ENCODE measurements at regions not wholly inside any gene's neighbourhood (a gene's known extent, or its start where the extent isn't known, plus 50 kb on each side); places are given as distances from the start of the nearest gene placed in this dataset.

DNA sequence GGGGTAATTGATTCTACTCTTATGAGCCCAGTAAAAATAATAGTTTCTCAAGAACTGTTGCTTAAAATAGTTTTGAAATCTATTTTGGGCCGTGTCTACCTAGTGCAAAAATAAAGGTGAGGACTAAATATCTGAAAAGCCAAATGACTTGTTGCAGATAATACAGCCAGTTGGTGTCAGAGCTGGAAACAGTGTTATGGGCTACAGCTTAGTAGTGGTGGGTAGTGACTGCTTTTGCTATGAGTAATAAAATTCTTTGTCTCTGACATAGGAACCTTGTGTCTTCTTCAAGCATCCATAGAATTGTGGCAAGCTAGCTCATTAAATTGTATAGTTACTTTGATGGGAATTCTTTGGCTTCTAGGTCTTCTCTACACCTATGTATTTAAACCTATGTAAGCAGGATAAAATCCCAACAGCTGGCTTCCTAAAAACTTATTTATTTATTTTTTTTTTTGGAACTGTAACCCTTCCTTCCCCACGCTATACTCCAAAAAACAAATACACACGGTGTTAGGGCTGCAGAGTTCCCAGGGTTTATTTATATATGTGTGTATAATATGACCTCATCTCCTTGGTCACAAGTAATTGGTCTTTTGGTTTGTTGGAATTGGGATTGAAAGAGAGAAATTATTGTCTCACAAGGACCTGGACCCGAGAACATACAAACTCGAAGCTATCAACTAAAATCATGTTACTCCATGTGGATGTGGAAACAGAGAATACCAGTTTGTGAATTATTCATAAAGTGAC is 138.0 kb downstream of the NUDT12 start:
- Histone ChIP-seq H3K9ac (ENCODE audit: low read depth, low read length) (no peak overlapping the region), H3K27me3 (ENCODE audit: control insufficient read depth, insufficient read depth, low read length) (no peaks in the 10 kb centered on the region), H3K4me3 (ENCODE audit: low read depth, low read length) (no peak overlapping the region), H3K9me3 (ENCODE audit: control insufficient read depth, insufficient read depth, low read length) (no peaks in the 10 kb centered on the region), H3K36me3 (ENCODE audit: control insufficient read depth, insufficient read depth, low read length) (no peaks in the 10 kb centered on the region), H3K4me1 (ENCODE audit: control insufficient read depth, insufficient read depth, low read length) (no peaks in the 10 kb centered on the region)

DNA sequence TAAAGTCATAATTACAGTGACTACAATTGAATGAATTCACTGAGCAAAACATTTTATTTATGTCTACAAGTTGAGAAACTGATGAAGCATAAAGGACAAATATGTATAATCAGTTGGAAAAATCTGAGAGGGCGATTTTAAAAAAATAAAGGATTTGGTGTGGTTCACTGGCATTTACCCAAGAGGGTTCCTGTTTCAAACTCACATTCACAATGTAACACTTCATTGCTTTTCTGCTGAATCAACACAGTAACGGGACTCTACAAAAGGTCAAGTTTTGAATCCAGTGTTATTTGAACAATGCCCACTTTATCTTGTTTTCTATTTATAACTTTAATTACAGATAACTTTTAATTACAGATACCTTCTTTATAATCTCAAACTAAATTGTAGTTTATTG is 138.6 kb downstream of the NUDT12 start:
- no peaks in the 10 kb centered on the region for H3K27me3 ChIP-seq (ENCODE audit: control insufficient read depth, insufficient read depth, low read length)
- H3K36me3 ChIP-seq (ENCODE audit: control insufficient read depth, insufficient read depth, low read length): no peaks in the 10 kb centered on the region
- no peaks in the 10 kb centered on the region for H3K9me3 ChIP-seq (ENCODE audit: control insufficient read depth, insufficient read depth, low read length)
- no peak overlapping the region for H3K9ac ChIP-seq (ENCODE audit: low read depth, low read length)
- H3K4me3 ChIP-seq (ENCODE audit: low read depth, low read length): no peak overlapping the region
- no peaks in the 10 kb centered on the region for H3K4me1 ChIP-seq (ENCODE audit: control insufficient read depth, insufficient read depth, low read length)

DNA sequence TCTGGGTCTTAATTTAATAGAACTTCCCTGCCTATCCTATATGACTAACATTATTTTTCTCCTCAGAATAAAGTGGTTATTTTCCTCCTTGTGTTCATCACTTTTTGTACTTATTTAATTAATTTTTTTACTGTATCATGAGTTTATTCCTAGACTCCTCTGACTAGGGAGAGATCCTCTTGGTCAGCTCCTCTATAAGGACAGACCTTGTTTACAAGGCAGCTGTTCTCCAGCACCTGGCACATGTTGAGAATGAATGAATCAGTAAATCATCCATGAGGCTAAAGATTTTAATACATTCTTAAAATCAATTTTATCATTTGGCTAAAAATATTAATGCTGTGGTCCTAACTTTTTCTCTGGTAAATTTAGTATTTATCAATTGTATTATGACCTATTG is 139.8 kb downstream of the NUDT12 start:
- no peak overlapping the region for H3K4me3 ChIP-seq (ENCODE audit: low read depth, low read length)
- no peak overlapping the region for H3K9ac ChIP-seq (ENCODE audit: low read depth, low read length)
- H3K4me1 ChIP-seq (ENCODE audit: control insufficient read depth, insufficient read depth, low read length): no peaks in the 10 kb centered on the region
- H3K36me3 ChIP-seq (ENCODE audit: control insufficient read depth, insufficient read depth, low read length): no peaks in the 10 kb centered on the region
- no peaks in the 10 kb centered on the region for H3K9me3 ChIP-seq (ENCODE audit: control insufficient read depth, insufficient read depth, low read length)
- no peaks in the 10 kb centered on the region for H3K27me3 ChIP-seq (ENCODE audit: control insufficient read depth, insufficient read depth, low read length)

DNA sequence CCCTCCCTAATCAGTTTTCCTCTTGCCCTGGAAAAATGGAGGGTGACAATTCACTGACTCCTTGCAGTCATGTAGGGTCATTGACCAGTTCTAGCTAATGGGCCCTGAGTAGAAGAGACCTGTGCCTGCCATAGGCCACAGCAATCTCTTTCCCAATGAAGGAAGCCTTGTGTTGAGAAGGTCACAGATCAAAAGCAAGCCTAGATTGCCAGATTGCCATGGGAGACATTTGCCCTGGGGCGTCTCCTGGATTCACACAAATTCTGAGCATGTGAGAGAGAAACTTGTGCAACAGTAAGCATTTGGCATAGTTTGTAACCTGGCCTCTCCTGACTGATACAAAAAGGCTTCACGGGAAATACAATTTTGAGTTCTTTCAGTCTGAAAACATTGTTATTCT is 148.0 kb downstream of the NUDT12 start:
- H3K4me3 ChIP-seq (ENCODE audit: low read depth, low read length): no peak overlapping the region
- H3K4me1 ChIP-seq (ENCODE audit: control insufficient read depth, insufficient read depth, low read length): no peaks in the 10 kb centered on the region
- no peak overlapping the region for H3K9ac ChIP-seq (ENCODE audit: low read depth, low read length)
- H3K9me3 ChIP-seq (ENCODE audit: control insufficient read depth, insufficient read depth, low read length): no peaks in the 10 kb centered on the region
- H3K36me3 ChIP-seq (ENCODE audit: control insufficient read depth, insufficient read depth, low read length): no peaks in the 10 kb centered on the region
- no peaks in the 10 kb centered on the region for H3K27me3 ChIP-seq (ENCODE audit: control insufficient read depth, insufficient read depth, low read length)

DNA sequence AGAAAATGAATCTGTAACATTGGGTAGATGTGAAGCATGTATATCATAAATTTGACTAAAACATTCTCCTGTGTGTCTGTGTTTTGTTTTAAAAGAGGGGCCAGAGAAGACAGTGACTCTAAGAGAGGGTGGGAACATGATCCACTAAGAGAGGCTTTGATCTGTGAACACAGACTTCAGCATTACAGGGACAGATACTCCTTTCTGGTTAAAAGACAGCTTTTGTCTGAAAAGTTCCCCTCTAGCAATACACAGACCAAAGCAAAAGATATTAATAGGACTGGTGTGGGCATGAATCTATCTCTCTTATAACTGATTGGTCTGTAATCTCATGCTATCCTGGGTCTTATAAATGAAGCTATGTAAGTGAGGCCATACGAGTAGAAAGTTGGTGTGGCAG is 150.9 kb downstream of the NUDT12 start:
- H3K36me3 ChIP-seq (ENCODE audit: control insufficient read depth, insufficient read depth, low read length): no peaks in the 10 kb centered on the region
- no peak overlapping the region for H3K9ac ChIP-seq (ENCODE audit: low read depth, low read length)
- no peaks in the 10 kb centered on the region for H3K27me3 ChIP-seq (ENCODE audit: control insufficient read depth, insufficient read depth, low read length)
- no peaks in the 10 kb centered on the region for H3K4me1 ChIP-seq (ENCODE audit: control insufficient read depth, insufficient read depth, low read length)
- no peaks in the 10 kb centered on the region for H3K9me3 ChIP-seq (ENCODE audit: control insufficient read depth, insufficient read depth, low read length)
- H3K4me3 ChIP-seq (ENCODE audit: low read depth, low read length): no peak overlapping the region

DNA sequence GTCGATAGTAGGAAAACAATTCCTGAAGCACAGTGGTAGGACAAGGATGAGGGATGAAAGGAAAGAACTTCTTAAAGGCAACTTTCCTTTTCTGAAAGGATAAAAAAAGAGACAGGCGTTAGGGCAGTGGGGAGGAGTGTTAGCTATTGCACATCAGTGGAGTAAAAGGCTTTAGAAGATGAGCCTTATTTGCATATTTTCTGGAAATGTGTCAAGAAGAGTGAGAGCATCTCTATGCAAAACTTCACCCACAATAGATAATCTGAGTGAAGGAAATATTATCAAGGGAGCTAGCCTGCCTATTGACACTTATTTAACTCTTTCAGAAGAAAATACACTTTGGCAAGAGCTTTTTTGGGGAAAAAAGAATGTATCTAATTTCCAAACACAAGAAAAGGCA is 151.6 kb downstream of the MACIR start:
- Histone ChIP-seq H3K9me3 (ENCODE audit: control insufficient read depth, insufficient read depth, low read length) (no peaks in the 10 kb centered on the region), H3K9ac (ENCODE audit: low read depth, low read length) (no peak overlapping the region), H3K4me3 (ENCODE audit: low read depth, low read length) (no peak overlapping the region), H3K27me3 (ENCODE audit: control insufficient read depth, insufficient read depth, low read length) (no peaks in the 10 kb centered on the region), H3K4me1 (ENCODE audit: control insufficient read depth, insufficient read depth, low read length) (no peaks in the 10 kb centered on the region), H3K36me3 (ENCODE audit: control insufficient read depth, insufficient read depth, low read length) (no peaks in the 10 kb centered on the region)

DNA sequence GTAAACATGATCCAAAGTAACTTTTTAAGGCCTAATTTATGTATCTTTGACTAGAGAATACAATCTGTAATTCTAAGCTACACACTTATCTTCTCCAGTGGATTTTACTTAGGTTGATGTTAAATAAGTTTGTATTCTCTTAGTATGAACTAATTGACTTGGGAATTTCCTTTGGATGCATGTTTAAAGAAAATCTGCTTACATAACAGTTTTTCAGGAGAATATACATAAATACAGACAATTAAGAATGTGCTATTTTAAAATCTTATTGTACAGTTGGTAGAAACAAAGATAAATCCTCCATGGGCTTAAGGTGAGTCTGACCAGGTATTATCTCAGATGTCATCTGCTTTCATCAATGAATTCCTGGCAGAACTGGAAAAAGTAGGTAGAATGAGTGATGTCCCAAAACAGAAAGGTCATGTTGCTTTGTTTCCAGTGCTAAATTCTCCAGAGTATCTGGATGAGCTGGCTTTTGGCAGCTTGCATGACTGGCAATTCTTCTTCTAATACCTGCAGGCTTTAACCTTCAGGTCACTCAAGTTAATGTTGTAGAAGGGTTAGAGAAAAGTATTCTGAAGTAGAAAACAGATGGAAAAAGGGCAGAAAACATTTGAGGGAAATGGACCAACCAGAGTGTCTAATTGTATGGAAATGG is 150.6 kb downstream of the MACIR start:
- Histone ChIP-seq H3K9ac (ENCODE audit: low read depth, low read length) (no peak overlapping the region), H3K36me3 (ENCODE audit: control insufficient read depth, insufficient read depth, low read length) (no peaks in the 10 kb centered on the region), H3K27me3 (ENCODE audit: control insufficient read depth, insufficient read depth, low read length) (no peaks in the 10 kb centered on the region), H3K4me1 (ENCODE audit: control insufficient read depth, insufficient read depth, low read length) (no peaks in the 10 kb centered on the region), H3K4me3 (ENCODE audit: low read depth, low read length) (no peak overlapping the region), H3K9me3 (ENCODE audit: control insufficient read depth, insufficient read depth, low read length) (no peaks in the 10 kb centered on the region)

DNA sequence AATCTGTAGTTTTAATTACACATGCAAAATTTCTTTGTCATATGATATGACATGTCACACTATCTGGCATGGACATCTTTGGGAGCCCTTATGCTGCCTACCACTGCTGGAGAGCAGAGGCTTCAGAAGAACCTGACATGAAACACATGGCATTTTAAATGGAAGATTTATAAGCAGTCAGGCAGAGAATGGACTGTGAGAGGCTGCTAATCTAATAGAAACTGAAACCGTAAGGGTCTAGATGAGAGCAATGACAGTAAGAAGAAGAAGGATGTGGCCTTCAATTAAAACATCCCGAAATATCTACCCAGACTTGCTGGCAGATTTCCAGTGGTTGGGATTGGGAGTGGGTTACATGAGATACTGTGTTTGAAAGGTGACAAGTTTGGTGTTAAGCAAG is 149.8 kb downstream of the MACIR start:
- Histone ChIP-seq H3K4me3 (ENCODE audit: low read depth, low read length) (no peak overlapping the region), H3K9ac (ENCODE audit: low read depth, low read length) (no peak overlapping the region), H3K9me3 (ENCODE audit: control insufficient read depth, insufficient read depth, low read length) (no peaks in the 10 kb centered on the region), H3K36me3 (ENCODE audit: control insufficient read depth, insufficient read depth, low read length) (no peaks in the 10 kb centered on the region), H3K4me1 (ENCODE audit: control insufficient read depth, insufficient read depth, low read length) (no peaks in the 10 kb centered on the region), H3K27me3 (ENCODE audit: control insufficient read depth, insufficient read depth, low read length) (no peaks in the 10 kb centered on the region)

DNA sequence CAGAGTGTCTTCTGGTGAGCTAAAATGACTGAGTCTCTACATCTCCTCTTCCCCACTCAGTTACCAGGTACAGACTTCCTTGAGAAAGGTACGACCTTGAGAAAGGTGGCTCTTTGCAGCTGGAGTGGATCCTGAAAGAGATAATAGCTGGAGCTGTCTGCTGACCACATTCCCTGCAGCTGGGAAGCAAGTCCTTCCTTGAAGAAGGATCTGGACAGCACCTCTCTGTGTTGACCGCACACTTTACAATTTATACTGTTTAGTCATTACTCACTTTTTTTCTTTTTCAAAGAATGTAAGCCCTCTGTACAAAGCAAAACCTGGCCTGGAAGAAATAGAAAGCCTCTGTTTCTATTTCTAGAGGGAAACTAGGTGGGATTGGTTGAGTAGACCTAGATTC is 148.8 kb downstream of the MACIR start:
- Histone ChIP-seq H3K4me3 (ENCODE audit: low read depth, low read length) (no peak overlapping the region), H3K4me1 (ENCODE audit: control insufficient read depth, insufficient read depth, low read length) (no peaks in the 10 kb centered on the region), H3K36me3 (ENCODE audit: control insufficient read depth, insufficient read depth, low read length) (no peaks in the 10 kb centered on the region), H3K9ac (ENCODE audit: low read depth, low read length) (no peak overlapping the region), H3K27me3 (ENCODE audit: control insufficient read depth, insufficient read depth, low read length) (no peaks in the 10 kb centered on the region), H3K9me3 (ENCODE audit: control insufficient read depth, insufficient read depth, low read length) (no peaks in the 10 kb centered on the region)

DNA sequence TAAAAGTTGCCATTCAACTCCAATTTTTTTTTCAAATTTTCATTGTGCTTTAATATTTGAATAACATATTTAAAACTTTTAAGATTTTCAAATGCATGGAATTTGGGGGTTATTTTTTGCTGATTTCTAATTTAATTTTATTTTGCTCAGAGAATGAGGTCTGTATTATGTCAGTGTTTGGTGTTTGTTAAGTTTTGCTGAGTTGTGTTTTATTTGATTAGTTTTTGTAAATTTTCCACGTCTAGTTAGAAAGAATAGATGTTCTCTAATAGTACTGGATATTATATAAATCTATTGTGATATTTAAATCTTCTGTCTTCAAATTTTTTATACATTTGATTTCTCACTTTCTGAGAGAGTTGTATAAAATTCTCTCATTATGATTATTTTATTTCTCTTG is 145.9 kb downstream of the MACIR start:
- Histone ChIP-seq H3K4me3 (ENCODE audit: low read depth, low read length) (no peak overlapping the region), H3K9ac (ENCODE audit: low read depth, low read length) (no peak overlapping the region)

DNA sequence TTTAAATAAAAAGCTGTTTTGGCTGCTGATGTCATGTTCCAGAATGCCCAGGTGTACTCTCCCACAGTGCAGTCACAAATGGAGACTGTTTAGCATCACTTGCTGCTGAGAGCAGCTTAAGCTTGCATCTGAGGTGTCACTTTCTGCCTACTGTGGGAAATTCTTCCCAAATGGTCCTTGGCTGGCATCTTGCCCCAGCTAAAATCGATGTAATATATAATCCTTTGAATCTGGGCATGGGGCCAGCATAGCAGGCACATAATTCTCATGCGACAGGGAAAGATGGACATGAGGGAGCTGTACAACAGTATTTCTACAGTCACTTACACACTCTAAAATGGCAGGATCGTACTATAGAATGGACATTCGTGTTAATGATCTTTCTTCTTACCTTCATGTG is 144.3 kb downstream of the MACIR start:
- Histone ChIP-seq H3K36me3 (ENCODE audit: control insufficient read depth, insufficient read depth, low read length) (no peaks in the 10 kb centered on the region), H3K27me3 (ENCODE audit: control insufficient read depth, insufficient read depth, low read length) (no peaks in the 10 kb centered on the region), H3K9me3 (ENCODE audit: control insufficient read depth, insufficient read depth, low read length) (no peaks in the 10 kb centered on the region), H3K4me3 (ENCODE audit: low read depth, low read length) (no peak overlapping the region), H3K9ac (ENCODE audit: low read depth, low read length) (no peak overlapping the region), H3K4me1 (ENCODE audit: control insufficient read depth, insufficient read depth, low read length) (no peaks in the 10 kb centered on the region)

More for the DNA sequence above, 145.9 kb downstream of the MACIR start:
- H3K27me3 ChIP-seq (ENCODE audit: control insufficient read depth, insufficient read depth, low read length): no peaks in the 10 kb centered on the region
- H3K4me1 ChIP-seq (ENCODE audit: control insufficient read depth, insufficient read depth, low read length): no peaks in the 10 kb centered on the region
- no peaks in the 10 kb centered on the region for H3K9me3 ChIP-seq (ENCODE audit: control insufficient read depth, insufficient read depth, low read length)
- no peaks in the 10 kb centered on the region for H3K36me3 ChIP-seq (ENCODE audit: control insufficient read depth, insufficient read depth, low read length)

All from iPS-15b (cell line).